Prostate gland (tissue), 2 donors: ENCODE measurements at regions not wholly inside any gene's neighbourhood (a gene's known extent, or its start where the extent isn't known, plus 50 kb on each side); places are given as distances from the start of the nearest gene placed in this dataset.

Source experiments
- DNase-seq: peaks from one replicate; pipeline ENCODE4 v3.0.0-alpha.2; 2019; ENCODE audit warnings: low spot score
- H3K27ac ChIP-seq, 2 donors: fragments of 200-600 bp; sonication (generic); 2 replicates each; pipeline ENCODE4 v1.5.1; 2017 to 2019
- H3K27me3 ChIP-seq: fragments of 200-600 bp; sonication (generic); replicated peaks from 2 replicates; pipeline ENCODE4 v1.5.1; 2019; ENCODE audit not compliant: insufficient read depth
- H3K36me3 ChIP-seq, 2 donors: fragments of 200-600 bp; sonication (generic); 1 replicate in 1 of 2; 2 replicates in 1 of 2; pipeline versions ENCODE4 v1.5.1 to v1.8.1; 2017 to 2019
- H3K4me1 ChIP-seq: fragments of 200-600 bp; sonication (generic); replicated peaks from 2 replicates; pipeline ENCODE4 v1.5.1; 2019
- H3K4me3 ChIP-seq, 2 donors: fragments of 200-600 bp; sonication (generic); 2 replicates each; pipeline ENCODE4 v1.5.1; 2017 to 2019
- H3K9me3 ChIP-seq: fragments of 200-600 bp; sonication (generic); 2 replicates; pipeline ENCODE4 v1.5.1; 2017
- POLR2A ChIP-seq: fragments of 450-650 bp; IDR thresholded peaks from one replicate; pipeline ENCODE4 v1.6.1; 2016; ENCODE audit warnings: antibody characterized with exemption, mild to moderate bottlenecking
- POLR2AphosphoS5 ChIP-seq: sonication (generic); formaldehyde crosslinking; IDR thresholded peaks from one replicate; pipeline ENCODE4 v1.6.1; 2017; ENCODE audit warnings: antibody characterized with exemption
- WGBS: methylation state at CpG from one replicate; pipeline ENCODE4 v1.1.5; 2018; 5-methylcytosine and 5-hydroxymethylcytosine counted together
- intact Hi-C: fragments of 100-400 bp; cut with DNase I; formaldehyde crosslinking; loops from one replicate; pipeline ENCODE4 v1.14.2; 2022
- TF ChIP-seq, protein P1 (sequence below), 4 experiments: fragments of 200-600 bp in 2 of 4; fragments of 450-650 bp in 2 of 4; sonication (generic) in 2 of 4; IDR thresholded peaks; 1 replicate in 3 of 4; 2 replicates in 1 of 4; pipeline ENCODE4 v1.5.1; 2016 to 2019; ENCODE audit warnings: antibody characterized with exemption in 4 of 4, mild to moderate bottlenecking in 2 of 4, moderate library complexity in 2 of 4

DNA sequence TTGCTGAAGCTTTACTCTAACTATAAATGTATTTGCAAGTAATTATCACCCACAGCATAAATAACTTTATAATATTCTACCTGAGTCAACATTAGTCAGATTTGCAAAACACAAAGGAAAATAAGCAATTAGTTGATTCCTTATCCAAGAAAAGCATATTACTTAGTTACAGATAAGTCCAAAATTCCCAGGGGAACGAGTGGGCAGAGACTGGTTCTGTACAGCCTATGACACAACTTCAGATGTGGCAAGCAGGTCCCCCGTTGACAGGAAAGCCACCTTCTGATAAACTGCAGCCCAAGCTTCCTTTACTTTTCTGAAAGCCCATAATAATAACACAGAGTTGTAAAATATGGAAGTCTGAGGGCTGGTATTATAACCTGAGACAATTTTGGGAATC, 62.4 kb upstream of the NDP start:
- no peak for DNase-seq
- Histone ChIP-seq H3K4me3 (no peak overlapping the region), H3K4me1 (no peaks in the 10 kb centered on the region), H3K9me3 (no peaks in the 10 kb centered on the region), H3K27ac (no peak overlapping the region), H3K36me3 (no peaks in the 10 kb centered on the region), H3K27me3 (no peaks in the 10 kb centered on the region)
- intact Hi-C loops = no loop called here
- TF ChIP-seq POLR2A = no peak
- TF ChIP-seq POLR2AphosphoS5 = no peak
- TF ChIP-seq, protein P1, sequence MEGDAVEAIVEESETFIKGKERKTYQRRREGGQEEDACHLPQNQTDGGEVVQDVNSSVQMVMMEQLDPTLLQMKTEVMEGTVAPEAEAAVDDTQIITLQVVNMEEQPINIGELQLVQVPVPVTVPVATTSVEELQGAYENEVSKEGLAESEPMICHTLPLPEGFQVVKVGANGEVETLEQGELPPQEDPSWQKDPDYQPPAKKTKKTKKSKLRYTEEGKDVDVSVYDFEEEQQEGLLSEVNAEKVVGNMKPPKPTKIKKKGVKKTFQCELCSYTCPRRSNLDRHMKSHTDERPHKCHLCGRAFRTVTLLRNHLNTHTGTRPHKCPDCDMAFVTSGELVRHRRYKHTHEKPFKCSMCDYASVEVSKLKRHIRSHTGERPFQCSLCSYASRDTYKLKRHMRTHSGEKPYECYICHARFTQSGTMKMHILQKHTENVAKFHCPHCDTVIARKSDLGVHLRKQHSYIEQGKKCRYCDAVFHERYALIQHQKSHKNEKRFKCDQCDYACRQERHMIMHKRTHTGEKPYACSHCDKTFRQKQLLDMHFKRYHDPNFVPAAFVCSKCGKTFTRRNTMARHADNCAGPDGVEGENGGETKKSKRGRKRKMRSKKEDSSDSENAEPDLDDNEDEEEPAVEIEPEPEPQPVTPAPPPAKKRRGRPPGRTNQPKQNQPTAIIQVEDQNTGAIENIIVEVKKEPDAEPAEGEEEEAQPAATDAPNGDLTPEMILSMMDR (IDR thresholded peaks at IDR 0.05) = no peak
- 71% methylated on average over 2 of the region's 2 CpGs for WGBS

DNA sequence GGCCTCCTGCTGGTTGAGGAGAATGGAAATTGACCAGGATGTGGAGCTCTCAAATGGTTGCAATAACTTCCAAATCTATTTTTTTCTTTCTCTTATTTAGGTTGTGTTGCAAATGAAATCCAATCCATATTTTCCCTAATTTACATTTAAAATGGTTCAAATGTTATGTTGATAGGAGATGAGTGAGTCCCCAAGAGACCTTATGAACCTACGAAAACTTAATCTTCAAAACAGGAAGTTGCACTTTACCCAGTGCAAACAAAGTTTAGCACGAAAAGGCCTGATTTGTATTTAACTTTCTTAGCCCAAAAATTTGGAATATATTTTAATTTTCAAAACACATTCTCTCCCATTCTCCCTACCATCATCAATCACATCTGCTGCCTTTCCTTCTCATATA, 59.3 kb upstream of the NDP start:
- Histone ChIP-seq H3K27ac (no peak overlapping the region), H3K4me3 (no peak overlapping the region), H3K4me1 (no peaks in the 10 kb centered on the region), H3K36me3 (no peaks in the 10 kb centered on the region), H3K27me3 (no peaks in the 10 kb centered on the region), H3K9me3 (no peaks in the 10 kb centered on the region)
- no peak for DNase-seq
- TF ChIP-seq, protein P1 (IDR thresholded peaks at IDR 0.05) = no peak
- TF ChIP-seq POLR2AphosphoS5 (no peak), POLR2A (no peak)
- intact Hi-C loops = no loop called here
- 67% methylated on average over 2 of the region's 2 CpGs for WGBS

DNA sequence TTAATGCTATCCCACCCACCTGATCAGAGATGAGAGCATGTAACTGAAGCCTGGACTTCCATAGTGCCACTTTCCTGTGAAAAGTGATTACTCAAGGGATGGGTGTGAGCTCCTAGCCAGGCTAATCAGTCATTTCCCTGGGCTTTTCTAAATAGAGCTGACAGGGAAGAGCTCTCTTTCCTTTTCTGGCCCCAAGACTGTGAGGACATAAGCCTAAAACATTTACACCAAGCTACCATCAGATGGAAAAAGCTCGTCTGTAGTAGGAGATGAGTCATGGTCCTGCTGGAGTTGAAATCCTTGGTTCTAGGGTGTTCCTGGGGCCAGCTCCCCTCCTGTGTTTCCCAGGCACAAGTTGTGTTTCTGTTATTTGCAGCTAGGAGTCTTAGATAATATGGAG, 52.4 kb upstream of the NDP start:
- Histone ChIP-seq H3K36me3 (no peaks in the 10 kb centered on the region), H3K9me3 (no peaks in the 10 kb centered on the region), H3K4me1 (no peaks in the 10 kb centered on the region), H3K4me3 (no peak overlapping the region), H3K27ac (no peak overlapping the region), H3K27me3 (no peaks in the 10 kb centered on the region)
- no peak for DNase-seq
- intact Hi-C loops = loop anchor here (5.0 kb wide), 1 partner anchor 63 kb away; no protein-coding TSS in a partner anchor
- TF ChIP-seq POLR2AphosphoS5 (no peak), POLR2A (no peak)
- TF ChIP-seq, protein P1 (IDR thresholded peaks at IDR 0.05) = no peak
- 58% methylated on average over 1 of the region's 1 CpG for whole genome bisulfite sequencing
